Brain pericyte (primary cell): ENCODE measurements at regions not wholly inside any gene's neighbourhood (a gene's known extent, or its start where the extent isn't known, plus 50 kb on each side); places are given as distances from the start of the nearest gene placed in this dataset.

ENCODE experiments used
- DNase-seq: peaks from one replicate; pipeline ENCODE4 v3.0.0-alpha.2; 2012; ENCODE audit warnings: low read depth, low spot score

GRCh38 chr22:47710135-47710534 lies 947.7 kb downstream of the TBC1D22A start:
- DNase-seq: no peak

GRCh38 chr22:47705350-47705749 lies 942.9 kb downstream of the TBC1D22A start:
- DNase-seq: no peak

- no peak for DNase-seq
These were observed 936.5 kb downstream of the TBC1D22A start for GRCh38 chr22:47698906-47699305.

GRCh38 chr22:47697861-47698260 lies 935.4 kb downstream of the TBC1D22A start:
- DNase-seq: no peak

GRCh38 chr22:47696776-47697175 lies 934.3 kb downstream of the TBC1D22A start:
- DNase-seq: no peak

- no peak for DNase-seq
These were observed 932.7 kb downstream of the TBC1D22A start for GRCh38 chr22:47695176-47695575.

GRCh38 chr22:47694536-47695130 lies 932.2 kb downstream of the TBC1D22A start:
- DNase-seq: no peak

- DNase-seq: no peak
These were observed 931.2 kb downstream of the TBC1D22A start for GRCh38 chr22:47693606-47694005.

- DNase-seq: no peak
These were observed 930.4 kb downstream of the TBC1D22A start for GRCh38 chr22:47692811-47693210.

GRCh38 chr22:47691152-47691895 lies 928.9 kb downstream of the TBC1D22A start:
- DNase-seq: no peak

- DNase-seq: no peak
These were observed 928.1 kb downstream of the TBC1D22A start for GRCh38 chr22:47690586-47690985.

- no peak for DNase-seq
These were observed 927.7 kb downstream of the TBC1D22A start for GRCh38 chr22:47690166-47690565.

GRCh38 chr22:47687776-47688175 lies 925.3 kb downstream of the TBC1D22A start:
- no peak for DNase-seq

GRCh38 chr22:47687346-47687655 lies 924.9 kb downstream of the TBC1D22A start:
- DNase-seq: no peak

GRCh38 chr22:47686594-47687345 lies 924.3 kb downstream of the TBC1D22A start:
- no peak for DNase-seq

- DNase-seq: no peak
These were observed 919.1 kb downstream of the TBC1D22A start for GRCh38 chr22:47681411-47682165.

GRCh38 chr22:47678636-47679287 lies 916.3 kb downstream of the TBC1D22A start:
- DNase-seq: no peak

GRCh38 chr22:47678048-47678447 lies 915.6 kb downstream of the TBC1D22A start:
- no peak for DNase-seq

- DNase-seq: no peak
These were observed 914.2 kb downstream of the TBC1D22A start for GRCh38 chr22:47676685-47677084.

- no peak for DNase-seq
These were observed 912.1 kb downstream of the TBC1D22A start for GRCh38 chr22:47674600-47674999.

- no peak for DNase-seq
These were observed 911.1 kb downstream of the TBC1D22A start for GRCh38 chr22:47673557-47673956.

GRCh38 chr22:47672526-47672925 lies 910.1 kb downstream of the TBC1D22A start:
- no peak for DNase-seq
